COLO668 (cell line): ENCODE measurements at regions not wholly inside any gene's neighbourhood (a gene's known extent, or its start where the extent isn't known, plus 50 kb on each side); places are given as distances from the start of the nearest gene placed in this dataset.

Experiments
- DNase-seq: peaks from one replicate; lab custom pipeline; 2025; ENCODE audit not compliant: unreplicated experiment; lab: John Stamatoyannopoulos, UW

- no peak for DNase-seq
These were observed 194.8 kb upstream of the IRX2 start for GRCh38 chr5:2946315-2946714.

GRCh38 chr5:2936413-2936812, 184.9 kb upstream of the IRX2 start:
- DNase-seq = no peak

GRCh38 chr5:2929779-2930178, 178.3 kb upstream of the IRX2 start:
- no peak for DNase-seq

GRCh38 chr5:2921651-2922050, 170.2 kb upstream of the IRX2 start:
- DNase-seq = no peak

DNA sequence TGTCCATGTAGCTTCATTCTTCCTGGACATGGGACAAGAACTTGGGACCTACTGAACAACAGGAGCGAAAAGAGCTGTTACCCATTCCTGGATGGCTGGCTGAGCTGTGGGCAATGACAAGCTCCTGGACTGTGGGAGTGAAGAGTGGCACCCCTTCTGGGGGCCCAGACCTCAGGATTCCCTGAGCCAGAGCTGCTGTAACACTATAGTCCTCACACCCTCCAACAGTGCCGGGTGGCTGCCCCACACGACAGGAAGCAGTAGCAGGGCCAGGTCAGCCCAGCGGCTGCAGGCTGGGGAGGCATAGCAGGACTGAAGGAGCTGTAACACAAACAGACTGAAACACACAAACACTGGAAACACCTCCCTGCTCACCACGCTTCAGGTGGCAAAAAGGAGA, 169.7 kb upstream of the IRX2 start:
- no peak for DNase-seq

GRCh38 chr5:2920312-2920711, 168.8 kb upstream of the IRX2 start:
- DNase-seq = no peak

DNA sequence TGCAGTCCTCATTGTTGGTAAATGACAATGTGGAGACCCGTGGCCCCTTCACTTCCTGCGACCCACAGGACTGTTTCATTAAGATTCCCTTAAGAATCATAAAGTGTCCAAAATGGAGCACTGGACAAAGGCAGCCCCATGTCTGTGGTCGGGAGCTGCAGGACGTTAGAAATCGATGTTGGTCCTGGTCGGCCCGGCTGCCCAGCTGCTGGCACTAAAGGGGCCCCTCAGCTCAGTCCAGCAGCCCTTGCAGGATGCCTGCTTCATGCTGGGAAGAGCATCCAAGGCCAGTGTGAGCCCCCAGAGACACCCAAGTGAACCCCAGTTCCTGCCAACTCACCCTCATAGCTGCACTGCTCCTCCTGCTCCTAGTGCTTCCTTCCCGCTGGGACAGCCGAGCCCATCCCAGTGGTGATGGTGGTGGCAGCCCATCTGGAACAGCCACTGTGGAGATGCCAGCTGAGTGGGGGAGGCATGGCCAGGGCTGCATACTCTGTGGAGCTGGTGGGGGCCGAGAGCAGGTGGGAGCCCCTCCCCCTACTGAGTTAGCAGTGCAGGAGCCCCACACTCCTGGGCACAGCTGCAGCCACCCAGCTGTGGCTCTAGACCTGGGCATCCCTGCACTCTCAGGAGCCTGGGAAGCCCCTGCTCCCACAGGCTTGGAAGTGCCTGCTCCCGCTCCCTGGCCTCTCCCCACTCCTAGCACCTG, 168.0 kb upstream of the IRX2 start:
- no peak for DNase-seq

DNA sequence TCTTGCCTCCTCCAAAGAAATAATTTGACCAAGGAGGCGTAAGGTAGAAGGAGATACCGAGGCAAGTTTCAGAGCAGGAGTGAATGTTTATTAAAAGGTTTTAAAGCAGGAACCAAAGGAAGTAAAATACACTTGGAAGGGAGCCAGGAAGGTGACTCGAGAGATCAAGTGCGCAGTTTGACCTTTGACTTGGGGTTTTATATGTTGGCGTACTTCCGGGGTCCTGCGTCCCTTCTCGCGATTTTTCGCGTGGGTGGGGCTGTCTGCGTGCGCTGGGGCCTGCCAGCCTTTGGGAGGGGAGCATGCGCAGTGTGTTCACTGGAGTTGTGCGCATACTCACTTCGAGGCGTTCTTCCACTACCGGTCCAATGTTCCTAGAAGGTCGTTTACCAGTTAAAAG, 166.0 kb upstream of the IRX2 start:
- no peak for DNase-seq

DNA sequence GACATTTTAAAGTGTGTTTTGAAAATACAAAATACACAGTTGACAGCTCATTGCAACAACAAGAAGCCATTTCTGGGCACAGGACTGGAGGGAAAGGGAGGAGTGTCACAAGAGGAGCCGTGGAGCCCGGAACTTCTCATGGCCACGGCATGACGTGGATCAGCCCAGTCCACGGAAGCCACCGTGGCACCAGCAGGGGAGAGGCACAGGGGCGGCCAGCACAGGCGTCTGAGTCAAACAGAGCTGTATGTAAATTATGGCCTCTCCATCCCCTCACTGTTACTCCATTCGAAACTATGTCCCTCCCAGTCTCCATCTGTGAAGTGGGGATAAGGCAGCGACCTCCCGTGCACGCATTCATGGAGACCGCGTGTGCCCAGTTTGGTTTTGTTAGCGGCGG, 165.6 kb upstream of the IRX2 start:
- DNase-seq = no peak

DNA sequence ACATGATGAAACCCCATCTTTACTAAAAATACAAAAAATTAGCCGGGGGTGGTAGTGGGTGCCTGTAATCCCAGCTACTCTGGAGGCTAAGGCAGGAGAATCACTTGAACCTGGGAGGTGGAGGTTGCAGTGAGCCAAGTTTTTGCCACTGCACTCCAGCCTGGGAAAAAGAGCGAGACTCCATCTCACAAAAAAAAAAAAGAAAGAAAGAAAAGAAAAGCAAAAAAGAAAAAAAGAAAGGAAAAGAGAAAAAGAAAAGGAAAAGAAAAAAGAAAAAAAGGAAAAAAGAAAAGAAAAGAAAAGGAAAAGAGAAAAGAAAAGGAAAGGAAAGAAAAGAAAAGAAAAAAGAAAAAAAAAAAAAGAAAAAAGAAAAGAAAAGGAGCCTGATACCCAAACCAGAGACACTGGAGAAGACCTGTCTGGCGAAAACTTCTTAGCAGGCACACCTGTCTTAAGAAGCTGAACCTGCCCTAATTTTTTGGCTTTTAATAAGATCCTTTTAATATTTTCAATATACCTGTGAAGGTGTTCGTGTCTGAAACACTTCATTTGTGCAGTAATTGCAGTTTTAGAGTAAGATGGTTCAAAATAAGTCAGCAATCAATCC, 164.7 kb upstream of the IRX2 start:
- DNase-seq = no peak

GRCh38 chr5:2914981-2915484, 163.6 kb upstream of the IRX2 start:
- DNase-seq = no peak

DNA sequence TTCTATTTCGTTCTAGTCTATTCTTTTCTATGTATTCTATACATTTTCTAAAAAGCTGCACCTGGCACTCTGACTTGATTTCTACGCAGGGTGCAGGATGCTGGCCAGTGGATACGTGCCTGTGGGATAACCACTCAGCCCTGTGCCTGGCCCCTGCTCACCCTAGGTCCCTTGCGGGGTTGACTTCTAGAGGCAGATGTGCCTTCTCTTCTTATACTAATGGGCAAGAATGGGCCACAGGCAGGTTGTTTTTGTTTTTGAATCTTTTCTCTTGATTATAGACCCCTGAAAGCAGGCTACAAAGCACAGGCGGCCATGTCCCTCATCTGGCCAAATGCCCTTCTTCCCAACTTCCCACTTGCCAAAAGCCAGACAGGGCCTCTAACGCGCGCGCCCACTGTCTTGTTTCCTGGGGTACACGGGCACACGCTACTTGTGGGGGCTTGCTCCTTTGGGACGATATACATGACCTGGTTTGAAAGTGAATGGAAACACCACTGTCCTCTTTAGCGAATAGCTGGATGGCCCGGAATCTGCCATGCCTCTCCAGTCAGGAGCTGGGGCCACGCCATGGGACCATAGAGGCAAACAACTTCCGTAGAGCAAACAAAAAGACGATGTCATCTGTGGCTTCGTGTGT, 162.7 kb upstream of the IRX2 start:
- no peak for DNase-seq

DNA sequence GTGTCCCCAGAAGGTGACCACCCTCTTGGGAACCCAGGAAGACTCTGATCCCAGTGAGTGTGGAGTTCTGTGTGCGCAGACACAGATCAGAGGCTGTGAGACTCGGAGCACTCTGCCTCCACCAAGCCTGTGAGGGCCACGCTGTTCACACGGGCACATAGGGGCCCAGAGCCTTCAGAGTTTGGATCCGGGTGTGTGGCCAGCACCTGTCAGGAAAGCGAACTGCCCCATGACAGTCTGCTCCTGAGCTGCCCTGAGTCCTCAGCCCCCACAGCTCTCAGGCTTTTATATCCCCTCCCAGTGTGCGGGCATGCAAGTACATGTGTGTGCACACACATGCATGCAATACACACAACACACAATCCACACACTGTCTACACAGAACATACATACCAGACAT, 161.8 kb upstream of the IRX2 start:
- DNase-seq = no peak

- no peak for DNase-seq
These were observed 161.3 kb upstream of the IRX2 start for GRCh38 chr5:2912741-2913140.

- DNase-seq = no peak
These were observed 159.1 kb upstream of the IRX2 start for GRCh38 chr5:2910401-2911175.

DNA sequence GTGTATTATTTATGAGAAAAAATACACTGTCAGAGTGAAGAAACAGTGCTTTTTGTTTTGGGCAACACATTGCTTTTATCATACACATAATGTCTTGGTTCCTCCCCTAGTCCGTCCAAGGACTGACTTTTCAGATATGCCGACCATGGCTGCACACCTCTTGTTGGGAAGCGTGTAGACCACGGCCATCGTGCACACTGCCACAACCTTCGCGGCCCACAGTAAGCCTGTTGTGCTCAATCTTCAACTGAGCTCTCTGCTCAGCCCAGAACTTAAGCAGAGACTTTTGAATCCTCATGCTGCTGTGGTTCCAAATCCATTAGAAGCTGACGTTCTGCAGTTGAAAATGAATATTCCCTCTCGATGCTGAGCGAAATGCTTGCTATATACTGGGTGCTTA, 157.6 kb upstream of the IRX2 start:
- no peak for DNase-seq

- DNase-seq = no peak
These were observed 156.6 kb upstream of the IRX2 start for GRCh38 chr5:2908086-2908485.

GRCh38 chr5:2906302-2907090, 155.0 kb upstream of the IRX2 start:
- DNase-seq = no peak

DNA sequence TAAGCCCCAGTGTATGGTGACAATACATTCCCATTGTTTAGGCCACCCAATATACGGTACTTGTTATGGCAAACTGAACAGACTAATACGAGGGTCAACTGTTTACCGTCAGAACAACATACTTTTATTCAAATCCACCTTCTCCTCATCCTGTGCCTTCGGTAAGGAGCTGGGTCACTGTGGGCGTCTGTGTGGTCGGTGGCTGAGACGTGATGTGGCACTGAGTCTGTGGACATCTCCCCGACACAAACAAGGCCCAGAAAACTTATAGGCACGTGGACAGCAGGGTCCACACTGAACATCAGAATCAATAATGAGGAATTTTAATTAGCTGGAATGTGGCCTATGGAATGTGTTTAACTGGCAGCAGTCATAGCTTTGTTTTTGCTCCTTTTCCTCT, 154.3 kb upstream of the IRX2 start:
- DNase-seq = no peak

DNA sequence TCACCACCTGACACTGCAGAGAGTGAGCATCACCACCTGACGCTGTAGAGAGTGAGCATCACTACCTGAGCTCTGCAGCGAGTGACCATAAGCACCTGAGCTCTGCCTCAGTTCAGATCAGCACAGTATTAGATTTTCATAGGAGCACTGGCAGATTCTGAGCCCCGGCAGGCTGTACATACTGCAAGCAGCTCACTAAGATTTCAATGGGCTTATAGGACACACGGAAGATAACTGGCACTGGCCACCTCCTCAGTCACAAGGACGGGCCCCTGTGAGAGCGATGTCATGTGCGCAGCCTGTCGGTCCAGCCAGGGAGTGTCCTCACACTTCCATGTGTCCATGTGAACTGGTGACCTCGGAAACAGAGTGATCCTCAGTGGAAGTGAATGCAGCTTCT, 153.5 kb upstream of the IRX2 start:
- no peak for DNase-seq

DNA sequence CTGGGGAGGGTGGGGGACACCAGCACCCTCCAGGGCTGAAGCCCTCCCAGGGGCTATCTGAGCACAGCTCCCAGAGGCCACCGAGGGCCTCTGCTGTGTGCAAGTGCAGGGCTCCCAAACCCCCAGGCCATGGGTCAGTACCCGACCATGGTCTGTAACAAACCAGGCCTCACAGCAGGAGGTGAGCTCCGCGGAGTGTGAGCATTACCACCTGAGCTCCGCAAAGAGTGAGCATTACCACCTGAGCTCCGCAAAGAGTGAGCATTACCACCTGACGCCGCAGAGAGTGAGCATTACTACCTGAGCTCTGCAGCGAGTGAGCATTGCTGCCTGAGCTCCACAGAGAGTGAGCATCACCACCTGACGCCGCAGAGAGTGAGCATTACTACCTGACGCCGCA, 152.9 kb upstream of the IRX2 start:
- no peak for DNase-seq
